AG04450 (cell line): ENCODE measurements at regions not wholly inside any gene's neighbourhood (a gene's known extent, or its start where the extent isn't known, plus 50 kb on each side); places are given as distances from the start of the nearest gene placed in this dataset.

Experiments used
- CTCF ChIA-PET: fragments of 300-600, 350-600 bp; formaldehyde crosslinking; extraction: SDS; loops from one replicate; lab custom pipeline; 2022; ENCODE audit warnings: antibody characterized with exemption, inconsistent platforms; lab: Charles Lee
- POLR2A ChIA-PET: fragments of 350-600 bp; formaldehyde crosslinking; extraction: SDS; loops from one replicate; lab custom pipeline; 2021; ENCODE audit warnings: antibody characterized with exemption, inconsistent platforms; lab: Yijun Ruan, JAX
- DNase-seq: peaks from one replicate; pipeline ENCODE4 v3.0.0-alpha.2; 2011; ENCODE audit warnings: low read depth, low spot score
- H3K27ac ChIP-seq: one replicate; pipeline ENCODE4 v1.5.1; 2012; ENCODE audit warnings: low read depth, low read length, control low read depth
- H3K27me3 ChIP-seq: one replicate; pipeline ENCODE4 v1.6.0; 2012; ENCODE audit warnings: low read length; ENCODE audit not compliant: control insufficient read depth, insufficient read depth
- H3K4me3 ChIP-seq: 2 replicates; pipeline ENCODE4 v1.5.1; 2011; ENCODE audit warnings: mild to moderate bottlenecking, low read depth, low read length, control low read depth
- H3K9me3 ChIP-seq: 2 replicates; pipeline ENCODE4 v1.5.1; 2012; ENCODE audit warnings: low read length; ENCODE audit not compliant: control insufficient read depth, insufficient read depth
- CTCF ChIP-seq: IDR thresholded peaks from 2 replicates; pipeline ENCODE4 v1.5.1; 2011; ENCODE audit warnings: low read depth, low read length, control low read depth, inconsistent platforms

- Histone ChIP-seq H3K9me3 (no peaks in the 10 kb centered on the region), H3K27me3 (no peaks in the 10 kb centered on the region), H3K4me3 (no peak overlapping the region), H3K27ac (no peak overlapping the region)
- POLR2A ChIA-PET = no interaction called here
- DNase-seq = no peak
- TF ChIP-seq CTCF = no peak
- CTCF ChIA-PET = no interaction called here
Measured at GRCh38 chr11:91046261-91046660, 823.4 kb upstream of the CHORDC1 start.

GRCh38 chr11:91041626-91042025 is 818.8 kb upstream of the CHORDC1 start:
- no peak overlapping the region for H3K27ac ChIP-seq
- H3K4me3 ChIP-seq = no peak overlapping the region
- no peaks in the 10 kb centered on the region for H3K9me3 ChIP-seq
- CTCF ChIA-PET = interaction anchor here (1.3 kb wide), 1 partner anchor 1511 kb away, joined by 4 read pairs; no protein-coding TSS in a partner anchor
- TF ChIP-seq CTCF = peak; percentile 27; the same call in 1 of the 2 replicates
- POLR2A ChIA-PET = no interaction called here
- no peak for DNase-seq
- H3K27me3 ChIP-seq = no peaks in the 10 kb centered on the region

- TF ChIP-seq CTCF = no peak
- CTCF ChIA-PET = no interaction called here
- Histone ChIP-seq H3K4me3 (no peak overlapping the region), H3K9me3 (no peaks in the 10 kb centered on the region), H3K27me3 (no peaks in the 10 kb centered on the region), H3K27ac (no peak overlapping the region)
- no peak for DNase-seq
- POLR2A ChIA-PET = no interaction called here
Measured at GRCh38 chr11:91023731-91024130, 800.9 kb upstream of the CHORDC1 start.

- Histone ChIP-seq H3K27me3 (no peaks in the 10 kb centered on the region), H3K4me3 (no peak overlapping the region), H3K9me3 (peaks cover 3% of the 10 kb centered on the region; the same call in 1 of the 2 replicates), H3K27ac (no peak overlapping the region)
- TF ChIP-seq CTCF = no peak
- ChIA-PET POLR2A (no interaction called here), CTCF (no interaction called here)
- DNase-seq = no peak
Measured at GRCh38 chr11:91011503-91011902, 788.7 kb upstream of the CHORDC1 start.

GRCh38 chr11:91005458-91005857 is 782.6 kb upstream of the CHORDC1 start:
- no peak overlapping the region for H3K4me3 ChIP-seq
- H3K27me3 ChIP-seq = no peaks in the 10 kb centered on the region
- TF ChIP-seq CTCF = no peak
- CTCF ChIA-PET = no interaction called here
- DNase-seq = no peak
- no peak overlapping the region for H3K27ac ChIP-seq
- peaks cover 3% of the 10 kb centered on the region; the same call in 1 of the 2 replicates for H3K9me3 ChIP-seq
- POLR2A ChIA-PET = no interaction called here
